Testis (tissue), 2 donors: ENCODE measurements at regions not wholly inside any gene's neighbourhood (a gene's known extent, or its start where the extent isn't known, plus 50 kb on each side); places are given as distances from the start of the nearest gene placed in this dataset.

Experiments used
- POLR2A ChIP-seq: fragments of 450-650 bp; IDR thresholded peaks from one replicate; pipeline ENCODE4 v1.6.1; 2017; ENCODE audit warnings: antibody characterized with exemption, mild to moderate bottlenecking, moderate library complexity
- TF ChIP-seq, protein P1 (sequence below), 3 experiments: fragments of 450-650 bp in 2 of 3; fragments of 200-600 bp in 1 of 3; sonication (generic) in 1 of 3; IDR thresholded peaks; one replicate each; pipeline ENCODE4 v1.5.1; 2016 to 2019; ENCODE audit warnings: antibody characterized with exemption in 3 of 3, mild to moderate bottlenecking in 2 of 3, moderate library complexity in 1 of 3

DNA sequence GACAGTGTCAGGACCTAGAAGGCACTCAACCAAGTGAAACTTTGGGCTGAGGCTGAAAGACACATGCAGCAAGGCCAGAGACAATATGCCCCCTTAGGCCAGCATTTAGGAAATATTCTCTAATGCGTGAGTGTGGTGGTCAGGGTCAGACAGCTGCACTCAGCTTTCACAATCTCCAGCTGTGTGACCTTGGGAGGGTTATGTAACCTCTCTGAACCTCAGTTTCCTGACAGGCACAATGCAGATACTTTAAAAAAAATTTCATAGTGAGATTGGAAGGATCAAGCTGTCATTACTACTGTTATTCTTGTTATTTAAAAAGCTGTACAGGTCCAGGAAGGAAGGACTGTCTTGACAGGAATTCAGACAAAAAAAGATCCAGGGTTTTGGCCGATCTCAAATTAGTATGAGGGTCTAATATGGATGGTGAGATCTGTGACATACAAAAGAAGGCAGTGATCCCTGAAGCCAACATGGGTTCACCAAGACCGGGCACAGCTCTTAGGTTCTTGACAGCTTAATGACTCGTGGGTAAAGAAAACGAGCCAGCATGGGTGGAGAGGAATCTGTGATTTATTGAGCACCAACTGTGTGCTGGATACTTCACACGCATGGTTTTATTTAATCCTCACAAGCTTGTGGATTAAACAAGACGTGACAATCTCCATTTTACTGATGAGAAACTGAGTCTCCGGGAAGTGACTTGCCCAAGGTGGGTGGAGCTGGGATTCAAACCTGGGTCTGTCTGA lies 54.6 kb upstream of the POU3F1 start:
- TF ChIP-seq, protein P1, sequence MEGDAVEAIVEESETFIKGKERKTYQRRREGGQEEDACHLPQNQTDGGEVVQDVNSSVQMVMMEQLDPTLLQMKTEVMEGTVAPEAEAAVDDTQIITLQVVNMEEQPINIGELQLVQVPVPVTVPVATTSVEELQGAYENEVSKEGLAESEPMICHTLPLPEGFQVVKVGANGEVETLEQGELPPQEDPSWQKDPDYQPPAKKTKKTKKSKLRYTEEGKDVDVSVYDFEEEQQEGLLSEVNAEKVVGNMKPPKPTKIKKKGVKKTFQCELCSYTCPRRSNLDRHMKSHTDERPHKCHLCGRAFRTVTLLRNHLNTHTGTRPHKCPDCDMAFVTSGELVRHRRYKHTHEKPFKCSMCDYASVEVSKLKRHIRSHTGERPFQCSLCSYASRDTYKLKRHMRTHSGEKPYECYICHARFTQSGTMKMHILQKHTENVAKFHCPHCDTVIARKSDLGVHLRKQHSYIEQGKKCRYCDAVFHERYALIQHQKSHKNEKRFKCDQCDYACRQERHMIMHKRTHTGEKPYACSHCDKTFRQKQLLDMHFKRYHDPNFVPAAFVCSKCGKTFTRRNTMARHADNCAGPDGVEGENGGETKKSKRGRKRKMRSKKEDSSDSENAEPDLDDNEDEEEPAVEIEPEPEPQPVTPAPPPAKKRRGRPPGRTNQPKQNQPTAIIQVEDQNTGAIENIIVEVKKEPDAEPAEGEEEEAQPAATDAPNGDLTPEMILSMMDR (IDR thresholded peaks at IDR 0.05): no peak
- no peak for TF ChIP-seq POLR2A
